ENCODE measurements at regions not wholly inside any gene's neighbourhood (a gene's known extent, or its start where the extent isn't known, plus 50 kb on each side); places are given as distances from the start of the nearest gene placed in this dataset.
A peak's percentile ranks its signal among the peaks of the same experiment; 100 is the strongest.

DNA sequence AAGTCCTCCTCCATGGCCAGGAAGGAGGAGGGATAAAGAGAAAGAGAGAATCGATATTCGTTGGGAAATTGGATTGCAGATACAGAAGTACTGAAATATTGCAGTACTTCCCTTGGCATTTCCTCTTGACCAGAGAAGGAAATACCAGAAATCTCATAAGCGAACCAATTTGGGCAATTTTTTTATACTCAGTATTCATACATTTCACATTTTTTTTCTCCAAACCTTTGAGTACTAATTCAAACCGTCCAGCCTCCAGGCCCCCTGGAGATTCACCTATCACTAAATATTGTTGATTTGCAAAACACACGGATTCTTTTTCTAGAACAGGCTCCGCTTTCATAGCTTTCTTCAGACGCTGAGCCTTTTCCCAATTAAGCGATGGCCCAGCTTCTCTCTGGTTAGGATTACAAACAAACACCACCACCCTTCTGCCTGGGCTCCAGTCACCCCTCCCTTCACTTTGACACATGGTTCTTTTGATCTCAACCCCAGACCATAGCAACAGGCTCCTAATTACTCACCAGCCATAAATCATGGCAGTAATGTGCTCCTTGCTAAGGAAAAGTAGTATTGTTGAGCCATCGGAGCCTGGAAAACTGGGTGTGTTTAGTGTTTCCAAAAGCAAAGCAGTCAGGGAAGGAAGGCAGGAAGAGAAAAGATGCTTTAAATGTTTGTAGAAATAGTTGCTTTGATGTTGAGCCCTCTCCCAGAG, 138.4 kb upstream of the CCDC68 start:
- H3K27ac Mint-ChIP-seq (ENCODE audit: unreplicated experiment): no peak overlapping the region
- H3K9me3 Mint-ChIP-seq (ENCODE audit: unreplicated experiment): no peaks in the 10 kb centered on the region
- DNase-seq (ENCODE audit: extremely low spot score, unreplicated experiment): no peak
- no peak overlapping the region for H3K4me3 Mint-ChIP-seq (ENCODE audit: unreplicated experiment)
- H3K4me1 Mint-ChIP-seq (ENCODE audit: unreplicated experiment): peaks cover 19% of the 10 kb centered on the region
- no peaks in the 10 kb centered on the region for H3K36me3 Mint-ChIP-seq (ENCODE audit: unreplicated experiment)
- peaks cover 3% of the 10 kb centered on the region for H3K27me3 Mint-ChIP-seq (ENCODE audit: unreplicated experiment)
- TF ChIP-seq, protein P1, sequence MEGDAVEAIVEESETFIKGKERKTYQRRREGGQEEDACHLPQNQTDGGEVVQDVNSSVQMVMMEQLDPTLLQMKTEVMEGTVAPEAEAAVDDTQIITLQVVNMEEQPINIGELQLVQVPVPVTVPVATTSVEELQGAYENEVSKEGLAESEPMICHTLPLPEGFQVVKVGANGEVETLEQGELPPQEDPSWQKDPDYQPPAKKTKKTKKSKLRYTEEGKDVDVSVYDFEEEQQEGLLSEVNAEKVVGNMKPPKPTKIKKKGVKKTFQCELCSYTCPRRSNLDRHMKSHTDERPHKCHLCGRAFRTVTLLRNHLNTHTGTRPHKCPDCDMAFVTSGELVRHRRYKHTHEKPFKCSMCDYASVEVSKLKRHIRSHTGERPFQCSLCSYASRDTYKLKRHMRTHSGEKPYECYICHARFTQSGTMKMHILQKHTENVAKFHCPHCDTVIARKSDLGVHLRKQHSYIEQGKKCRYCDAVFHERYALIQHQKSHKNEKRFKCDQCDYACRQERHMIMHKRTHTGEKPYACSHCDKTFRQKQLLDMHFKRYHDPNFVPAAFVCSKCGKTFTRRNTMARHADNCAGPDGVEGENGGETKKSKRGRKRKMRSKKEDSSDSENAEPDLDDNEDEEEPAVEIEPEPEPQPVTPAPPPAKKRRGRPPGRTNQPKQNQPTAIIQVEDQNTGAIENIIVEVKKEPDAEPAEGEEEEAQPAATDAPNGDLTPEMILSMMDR (IDR thresholded peaks at IDR 0.05): no peak

DNA sequence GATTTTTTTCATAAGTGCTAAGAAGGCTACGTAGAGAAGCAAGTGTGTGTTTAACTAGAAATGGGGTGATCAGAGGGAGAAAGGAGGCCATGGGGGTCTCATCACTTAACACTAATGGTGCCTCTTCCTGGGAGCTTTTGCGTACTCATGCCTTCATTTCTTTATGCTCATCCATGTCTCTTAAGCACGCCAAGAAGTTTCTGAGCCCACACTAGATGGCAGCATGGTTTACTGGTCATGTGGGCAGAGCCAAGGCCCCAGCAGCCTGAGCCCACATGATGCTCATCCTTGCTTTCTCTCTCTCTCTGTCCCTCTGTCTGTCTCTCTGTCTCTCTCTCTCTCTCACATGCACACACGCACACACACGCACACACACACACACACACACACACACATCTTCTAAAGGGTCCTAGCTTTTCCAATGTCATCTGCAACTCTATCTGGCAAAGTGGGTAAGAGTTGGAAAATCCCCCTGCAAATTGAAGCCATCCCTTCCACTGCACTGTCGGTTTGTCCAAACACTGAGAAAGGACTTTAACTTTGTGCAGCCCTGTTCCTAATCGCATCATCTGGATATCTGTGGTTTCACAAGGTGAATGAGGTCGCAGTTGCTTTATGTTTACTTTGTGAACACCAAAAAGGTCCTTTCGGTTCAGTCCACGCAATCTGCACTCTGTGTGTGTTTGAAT, 137.1 kb upstream of the CCDC68 start:
- peaks cover 19% of the 10 kb centered on the region for H3K4me1 Mint-ChIP-seq (ENCODE audit: unreplicated experiment)
- H3K36me3 Mint-ChIP-seq (ENCODE audit: unreplicated experiment): no peaks in the 10 kb centered on the region
- no peak for DNase-seq (ENCODE audit: extremely low spot score, unreplicated experiment)
- TF ChIP-seq, protein P1 (IDR thresholded peaks at IDR 0.05): peak; percentile 59
- H3K27me3 Mint-ChIP-seq (ENCODE audit: unreplicated experiment): peaks cover 3% of the 10 kb centered on the region
- H3K27ac Mint-ChIP-seq (ENCODE audit: unreplicated experiment): no peak overlapping the region
- H3K4me3 Mint-ChIP-seq (ENCODE audit: unreplicated experiment): no peak overlapping the region
- no peaks in the 10 kb centered on the region for H3K9me3 Mint-ChIP-seq (ENCODE audit: unreplicated experiment)

DNA sequence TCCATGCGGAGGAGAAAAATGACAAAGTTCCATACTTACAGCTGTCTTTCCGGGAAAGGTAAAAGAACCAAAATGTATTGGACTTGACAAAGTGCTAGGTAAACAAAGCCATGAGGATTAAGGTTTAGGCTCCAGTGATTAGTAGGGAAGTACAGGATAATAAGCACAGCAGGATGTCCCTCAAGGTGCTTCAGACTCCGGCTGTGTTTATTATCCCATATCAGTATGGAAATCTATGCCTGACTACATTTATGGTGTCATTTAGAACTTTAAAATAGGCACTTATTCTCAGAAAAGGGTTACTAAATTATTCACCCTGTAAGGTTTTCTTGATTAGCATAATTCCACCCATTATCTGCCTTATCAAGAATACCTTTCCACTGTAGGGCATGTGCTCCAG, 136.3 kb upstream of the CCDC68 start:
- Mint-ChIP-seq H3K4me1 (ENCODE audit: unreplicated experiment) (peaks cover 16% of the 10 kb centered on the region), H3K27ac (ENCODE audit: unreplicated experiment) (no peak overlapping the region), H3K36me3 (ENCODE audit: unreplicated experiment) (no peaks in the 10 kb centered on the region), H3K27me3 (ENCODE audit: unreplicated experiment) (peaks cover 3% of the 10 kb centered on the region), H3K4me3 (ENCODE audit: unreplicated experiment) (no peak overlapping the region), H3K9me3 (ENCODE audit: unreplicated experiment) (no peaks in the 10 kb centered on the region)
- TF ChIP-seq, protein P1 (IDR thresholded peaks at IDR 0.05): no peak
- DNase-seq (ENCODE audit: extremely low spot score, unreplicated experiment): no peak

DNA sequence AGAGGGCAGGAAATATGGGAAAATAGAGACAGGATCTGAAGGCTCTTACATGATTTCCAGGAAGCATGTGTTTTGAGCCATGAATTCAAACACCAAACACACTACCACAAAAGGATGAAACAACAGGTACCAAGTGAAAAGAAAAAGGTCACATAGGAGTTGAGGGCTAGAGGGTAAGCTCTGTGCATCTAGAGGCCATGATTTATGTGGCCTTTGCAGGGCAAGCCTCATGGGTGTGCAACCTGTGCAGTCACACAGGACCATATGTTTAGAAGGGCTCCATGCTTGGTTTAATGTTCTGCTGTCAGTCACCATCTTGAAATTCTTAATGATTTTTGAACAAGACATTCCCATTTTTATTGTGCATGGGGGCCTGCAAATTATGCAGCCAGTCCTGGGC, 134.5 kb upstream of the CCDC68 start:
- Mint-ChIP-seq H3K4me3 (ENCODE audit: unreplicated experiment) (no peak overlapping the region), H3K27ac (ENCODE audit: unreplicated experiment) (no peak overlapping the region), H3K9me3 (ENCODE audit: unreplicated experiment) (peaks cover 6% of the 10 kb centered on the region), H3K36me3 (ENCODE audit: unreplicated experiment) (no peaks in the 10 kb centered on the region), H3K4me1 (ENCODE audit: unreplicated experiment) (peaks cover 16% of the 10 kb centered on the region), H3K27me3 (ENCODE audit: unreplicated experiment) (peaks cover 6% of the 10 kb centered on the region)
- no peak for DNase-seq (ENCODE audit: extremely low spot score, unreplicated experiment)
- TF ChIP-seq, protein P1 (IDR thresholded peaks at IDR 0.05): no peak

DNA sequence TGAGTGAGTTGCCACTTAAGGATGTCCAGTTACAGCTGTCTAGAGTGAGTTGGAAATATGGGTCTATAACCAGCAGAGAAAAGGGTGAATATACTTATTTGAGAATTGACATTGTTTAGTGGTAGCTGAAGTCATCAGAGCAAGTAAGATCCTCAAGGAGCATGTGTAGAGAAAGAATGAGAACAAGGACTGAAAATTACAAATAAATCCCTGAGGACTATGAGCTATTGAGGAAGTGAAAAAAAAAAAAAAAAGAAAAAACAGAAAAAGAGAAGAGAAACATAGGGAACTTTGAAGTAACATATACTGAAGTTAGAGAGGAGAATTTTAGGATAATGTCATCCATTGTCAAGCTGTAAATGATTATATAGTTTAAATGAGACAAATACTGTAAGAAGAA, 134.0 kb upstream of the CCDC68 start:
- H3K9me3 Mint-ChIP-seq (ENCODE audit: unreplicated experiment): peaks cover 6% of the 10 kb centered on the region
- H3K4me1 Mint-ChIP-seq (ENCODE audit: unreplicated experiment): peaks cover 16% of the 10 kb centered on the region
- TF ChIP-seq, protein P1 (IDR thresholded peaks at IDR 0.05): no peak
- no peak overlapping the region for H3K27ac Mint-ChIP-seq (ENCODE audit: unreplicated experiment)
- no peak overlapping the region for H3K4me3 Mint-ChIP-seq (ENCODE audit: unreplicated experiment)
- no peak for DNase-seq (ENCODE audit: extremely low spot score, unreplicated experiment)
- peaks cover 9% of the 10 kb centered on the region for H3K27me3 Mint-ChIP-seq (ENCODE audit: unreplicated experiment)
- H3K36me3 Mint-ChIP-seq (ENCODE audit: unreplicated experiment): no peaks in the 10 kb centered on the region

Data from osteocyte (in vitro differentiated cells).